ENCODE measurements at regions not wholly inside any gene's neighbourhood (a gene's known extent, or its start where the extent isn't known, plus 50 kb on each side); places are given as distances from the start of the nearest gene placed in this dataset.
"Not testable (repeated sequence)": the region's sequence is repeated elsewhere in the genome, so short reads cannot be mapped to it uniquely, and the experiment has no call there.

DNA sequence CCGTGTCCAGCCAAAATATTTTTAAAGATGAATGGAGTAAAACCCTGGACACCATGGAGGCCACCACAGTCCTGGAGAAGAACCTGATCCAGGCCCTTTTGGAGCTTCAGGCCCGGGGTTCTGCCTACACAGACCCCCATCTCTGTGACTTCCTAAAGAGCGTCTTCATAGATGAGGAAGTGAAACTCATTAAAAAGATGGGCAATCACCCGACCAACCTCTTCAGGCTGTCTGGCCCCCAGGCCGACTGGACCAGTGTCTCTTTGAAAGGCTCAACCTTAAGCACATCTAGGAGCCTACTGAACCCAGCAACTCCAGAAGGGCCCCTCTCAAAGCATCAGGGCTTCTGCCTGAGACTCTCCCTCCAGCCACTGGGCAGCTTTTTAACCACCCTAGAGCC, 107.9 kb upstream of the FAM174B start:
- no peak for DNase-seq

DNA sequence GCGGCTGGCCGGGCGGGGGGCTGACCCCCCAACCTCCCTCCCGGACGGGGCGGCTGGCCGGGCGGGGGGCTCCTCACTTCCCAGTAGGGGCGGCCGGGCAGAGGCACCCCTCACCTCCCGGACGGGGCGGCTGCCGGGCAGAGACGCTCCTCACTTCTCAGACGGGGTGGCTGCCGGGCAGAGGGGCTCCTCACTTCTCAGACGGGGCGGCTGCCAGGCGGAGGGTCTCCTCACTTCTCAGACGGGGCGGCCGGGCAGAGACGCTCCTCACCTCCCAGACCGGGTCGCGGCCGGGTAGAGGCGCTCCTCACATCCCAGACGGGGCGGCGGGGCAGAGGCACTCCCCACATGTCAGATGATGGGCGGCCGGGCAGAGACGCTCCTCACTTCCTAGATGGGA, 112.6 kb upstream of the FAM174B start:
- DNase-seq, result not testable (repeated sequence)

DNA sequence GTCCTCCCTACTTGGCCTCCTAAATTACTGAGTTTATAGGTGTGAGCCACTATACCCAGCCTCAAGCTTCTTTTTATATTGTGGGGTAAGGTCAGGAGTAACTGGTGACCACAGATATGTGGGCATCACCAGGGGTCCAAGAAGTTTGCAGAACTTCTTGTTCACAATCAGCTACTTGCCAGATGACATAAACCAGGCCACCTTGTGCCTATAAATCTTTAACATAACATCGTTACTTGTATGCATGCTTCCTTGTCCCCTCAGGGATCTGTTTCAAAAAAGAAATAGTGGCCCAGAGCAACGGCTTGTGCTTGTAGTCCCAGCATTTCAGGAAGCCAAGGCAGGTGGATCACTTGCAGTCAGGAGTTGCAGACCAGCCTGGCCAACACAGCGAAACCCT, 115.1 kb upstream of the FAM174B start:
- no peak for DNase-seq

DNA sequence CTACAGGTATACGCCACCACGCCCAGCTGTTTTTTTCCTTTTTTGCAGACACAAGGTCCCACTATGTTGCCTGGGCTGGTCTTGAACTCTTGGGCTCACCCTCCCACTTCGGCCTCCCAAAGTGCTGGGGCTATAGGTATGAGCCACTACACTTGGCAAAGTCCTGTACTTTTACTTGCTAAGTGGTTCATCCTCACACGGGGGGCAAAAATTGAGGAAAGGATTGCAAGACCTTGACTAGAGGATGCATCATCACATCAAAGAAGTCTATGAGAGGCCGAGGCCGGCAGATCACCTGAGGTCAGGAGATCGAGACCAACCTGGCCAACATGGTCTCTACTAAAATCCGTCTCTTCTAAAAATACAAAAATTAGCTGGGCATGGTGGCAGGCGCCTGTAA, 116.5 kb upstream of the FAM174B start:
- no peak for DNase-seq

DNA sequence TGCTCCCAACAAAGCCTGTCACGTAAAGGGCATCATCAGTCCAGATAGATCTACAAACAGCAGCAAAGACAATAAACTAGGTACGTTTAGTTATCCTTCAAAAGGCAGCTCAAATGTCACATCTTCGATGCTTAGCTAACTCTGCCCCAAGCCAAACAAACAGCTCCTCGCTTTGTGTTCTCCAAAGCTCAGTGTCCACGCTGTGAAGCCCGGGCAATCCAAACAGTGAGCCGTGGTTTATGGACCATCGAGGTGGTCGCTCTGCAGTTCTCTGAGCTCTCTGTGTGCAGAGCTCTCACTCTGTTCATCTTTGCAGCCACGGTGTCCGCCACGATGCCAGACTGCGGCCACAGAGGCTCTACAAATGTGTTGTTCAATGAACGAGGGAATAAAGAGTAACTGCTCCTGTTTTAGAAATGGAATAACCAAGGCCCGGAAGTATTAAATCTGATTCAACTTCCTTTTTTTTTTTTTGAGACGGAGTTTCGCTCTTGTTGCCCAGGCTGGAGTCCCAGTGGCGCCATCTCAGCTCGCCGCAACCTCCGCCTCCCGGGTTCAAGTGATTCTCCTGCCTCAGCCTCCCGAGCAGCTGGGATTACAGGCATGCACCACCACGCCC, 117.2 kb upstream of the FAM174B start:
- no peak for DNase-seq

DNA sequence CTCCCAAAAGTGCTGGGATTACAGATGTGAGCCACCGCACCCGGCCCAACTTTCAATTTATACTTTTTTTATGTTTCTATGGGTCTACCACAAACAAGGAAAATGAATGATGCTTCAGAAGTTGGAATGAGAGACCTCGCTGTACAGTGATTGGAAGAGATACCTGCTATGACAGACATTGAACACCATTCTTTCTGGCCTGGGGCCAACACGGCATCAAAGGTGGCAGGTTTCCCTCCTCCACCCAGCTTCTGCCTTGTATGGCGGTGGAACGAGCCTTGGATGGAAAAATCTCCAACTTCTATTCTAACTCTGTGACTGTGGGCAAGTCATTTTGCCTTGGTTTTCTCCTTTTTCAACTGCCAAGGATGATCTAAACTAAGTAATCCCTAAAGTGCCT, 117.8 kb upstream of the FAM174B start:
- DNase-seq, result no peak

DNA sequence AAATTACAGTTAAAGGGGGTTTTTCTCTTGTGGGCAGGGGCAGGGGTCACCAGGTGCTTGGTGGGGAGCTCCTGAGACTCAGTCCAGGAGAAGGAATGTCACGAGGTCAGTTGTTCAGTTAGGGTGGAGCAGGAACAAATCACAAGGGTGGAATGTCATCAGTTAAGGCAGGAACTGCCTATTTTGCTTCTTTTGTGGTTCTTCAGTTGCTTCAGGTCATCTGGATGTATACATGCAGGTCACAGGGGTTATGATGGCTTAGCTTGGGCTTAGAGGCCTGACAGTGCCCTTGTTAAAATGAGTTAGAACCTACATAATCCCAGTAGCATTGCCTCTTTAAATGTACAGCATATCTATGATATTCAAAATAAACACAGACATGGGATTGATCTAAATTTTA, 120.2 kb upstream of the CHD2 start:
- DNase-seq, result no peak

DNA sequence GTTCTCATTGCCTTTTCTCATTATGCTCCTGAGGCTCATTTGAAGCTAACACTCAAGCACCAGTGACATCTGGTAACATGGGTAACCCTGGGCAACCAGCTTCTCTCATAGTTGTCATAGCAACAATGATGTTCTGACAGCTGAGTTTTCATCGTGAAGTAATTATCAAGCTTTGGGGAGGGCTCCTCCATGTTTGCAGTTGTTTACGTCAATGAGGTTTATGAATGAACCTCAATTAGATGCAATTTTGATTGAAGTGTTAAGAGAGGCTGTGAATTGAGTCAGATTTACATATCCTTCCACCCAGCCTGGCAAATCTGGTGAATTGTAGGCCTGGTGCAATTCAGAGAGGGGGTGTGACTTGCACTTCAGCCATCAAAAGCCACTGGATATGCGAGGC, 119.3 kb upstream of the CHD2 start:
- DNase-seq, result no peak

DNA sequence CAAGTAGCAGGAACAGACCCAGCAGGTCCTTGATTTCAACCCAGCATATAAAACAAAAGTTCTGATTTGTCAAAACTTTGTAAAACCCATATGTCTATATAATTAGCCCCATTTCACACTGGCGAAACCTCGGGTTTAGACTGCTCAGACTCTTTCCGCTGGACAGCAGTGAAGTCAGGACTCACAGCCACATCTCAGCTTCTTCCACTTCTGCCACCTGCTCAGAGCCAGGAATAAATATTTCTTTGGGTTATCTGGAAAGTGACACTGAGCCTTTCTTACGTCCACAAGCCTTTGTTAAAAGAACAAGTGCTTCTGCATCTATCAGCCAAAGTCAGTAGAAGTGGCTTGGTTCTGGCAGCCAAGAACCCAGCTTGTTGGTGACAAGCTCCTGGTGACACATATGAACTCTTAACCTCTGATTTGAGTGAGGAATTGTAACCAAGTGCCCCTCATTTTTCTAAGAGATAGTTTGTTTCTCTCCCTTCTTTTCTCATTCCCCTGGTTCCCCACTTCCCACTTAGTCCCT, 118.1 kb upstream of the CHD2 start:
- no peak for DNase-seq

DNA sequence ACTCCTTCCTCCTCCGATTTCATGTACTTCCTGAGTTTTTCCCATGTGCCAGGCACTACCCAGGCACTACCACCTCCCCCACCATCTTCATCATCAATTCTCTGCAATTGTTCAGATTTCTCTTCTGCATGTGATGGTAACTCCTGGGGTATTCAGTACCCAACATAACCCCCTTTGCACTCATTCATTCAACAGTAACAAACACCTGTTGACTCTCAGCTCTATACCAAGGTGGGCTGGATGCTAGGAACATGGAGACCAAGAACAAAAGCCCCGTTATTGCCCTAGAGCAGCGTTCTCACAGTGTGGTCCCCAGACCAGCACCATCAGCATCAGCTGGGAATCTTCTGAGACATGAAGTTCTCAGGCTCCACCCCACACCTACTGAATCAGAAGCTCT, 113.0 kb upstream of the CHD2 start:
- peak; percentile 22 for DNase-seq

DNA sequence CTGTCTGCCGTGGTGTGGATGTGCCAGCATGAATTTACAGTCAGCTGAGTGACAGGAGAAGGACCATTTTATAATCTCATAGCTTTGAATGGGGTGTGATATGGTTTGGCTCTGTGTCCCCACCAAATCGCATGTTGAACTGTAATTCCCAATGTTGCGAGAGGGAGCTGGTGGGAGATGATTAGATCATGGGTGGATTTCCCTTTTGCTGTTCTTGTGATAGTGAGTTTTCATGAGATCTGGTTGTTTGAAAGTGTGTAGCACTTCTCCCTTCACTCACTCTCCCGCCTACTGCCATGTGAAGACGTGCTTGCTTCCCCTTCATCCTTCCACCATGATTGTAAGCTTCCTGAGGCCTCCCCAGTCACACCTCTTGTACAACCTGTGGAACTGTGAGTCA, 111.9 kb upstream of the CHD2 start:
- DNase-seq, result peak; percentile 32

DNA sequence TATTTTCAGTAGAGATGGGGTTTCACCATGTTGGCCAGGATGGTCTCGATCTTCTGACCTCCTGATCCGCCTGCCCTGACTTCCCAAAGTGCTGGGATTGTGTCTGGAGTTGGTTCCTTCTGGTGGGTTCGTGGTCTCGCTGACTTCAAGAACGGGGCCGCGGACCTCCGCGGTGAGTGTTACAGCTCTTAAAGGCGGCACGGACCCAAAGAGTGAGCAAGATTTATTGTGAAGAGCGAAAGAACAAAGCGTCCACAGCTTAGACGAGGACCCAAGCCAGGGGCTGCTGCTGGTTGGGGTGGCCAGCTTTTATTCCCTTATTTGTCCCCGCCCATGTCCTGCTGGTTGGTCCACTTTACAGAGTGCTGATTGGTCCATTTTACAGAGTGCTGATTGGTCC, 111.3 kb upstream of the CHD2 start:
- DNase-seq, result not testable (repeated sequence)

DNA sequence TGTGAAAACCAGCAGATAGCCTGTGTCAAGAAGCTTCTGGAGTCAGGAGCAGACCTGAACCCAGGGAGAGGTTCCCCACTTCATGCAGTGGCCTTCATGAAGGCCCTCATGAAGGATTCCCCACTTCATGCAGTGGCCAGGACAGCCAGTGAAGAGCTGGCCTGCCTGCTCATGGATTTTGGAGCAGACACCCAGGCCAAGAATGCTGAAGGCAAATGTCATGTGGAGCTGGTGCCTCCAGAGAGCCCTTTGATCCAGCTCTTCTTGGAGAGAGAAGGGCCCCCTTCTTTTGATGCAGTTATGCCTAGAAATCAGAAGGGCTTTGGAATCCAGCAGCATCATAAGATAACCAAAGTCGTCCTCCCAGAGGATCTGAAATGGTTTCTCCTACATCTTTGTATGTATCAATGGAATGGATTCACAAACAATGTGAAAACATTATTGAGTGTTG, 103.9 kb upstream of the CHD2 start:
- no peak for DNase-seq

DNA sequence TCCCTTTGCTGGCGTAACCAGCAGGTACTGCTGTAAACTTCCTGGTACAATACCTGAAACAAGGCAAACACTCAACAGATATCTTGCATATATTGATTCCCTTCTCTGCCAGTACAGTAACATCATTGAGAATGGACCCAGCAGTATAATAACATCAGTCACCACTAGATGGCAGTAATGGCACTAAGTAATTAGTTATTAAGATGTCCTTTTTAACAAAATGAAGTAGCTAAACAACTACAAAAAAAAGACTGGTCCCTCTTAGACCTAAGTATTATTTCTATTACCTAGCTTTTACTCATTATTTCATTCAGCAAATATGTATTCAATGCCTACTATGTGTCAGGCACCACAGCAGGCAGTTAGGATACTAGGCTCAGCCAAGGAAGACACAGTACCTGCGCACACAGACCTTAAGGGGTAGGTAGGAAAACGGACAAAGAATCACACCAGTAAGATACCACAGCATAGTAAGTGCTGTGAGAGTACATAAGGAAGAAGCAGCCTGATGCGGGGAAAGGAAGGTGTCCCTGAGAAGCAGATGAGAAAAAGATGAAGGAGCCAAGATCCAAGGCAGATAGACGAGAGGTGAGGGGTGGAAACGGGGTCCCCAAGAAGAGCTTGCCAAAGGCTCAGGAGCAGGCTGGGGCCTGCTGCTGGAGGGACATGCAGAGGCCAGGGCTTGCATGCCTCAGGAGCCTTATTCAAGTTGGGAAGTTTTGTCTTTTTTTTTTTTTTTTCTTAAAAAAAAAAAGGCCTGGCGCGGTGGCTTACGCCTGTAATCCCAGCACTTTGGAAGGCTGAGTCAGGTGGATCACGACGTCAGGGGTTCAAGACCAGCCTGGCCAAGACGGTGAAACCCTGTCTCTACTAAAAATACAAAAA, 102.7 kb upstream of the CHD2 start:
- no peak for DNase-seq

DNA sequence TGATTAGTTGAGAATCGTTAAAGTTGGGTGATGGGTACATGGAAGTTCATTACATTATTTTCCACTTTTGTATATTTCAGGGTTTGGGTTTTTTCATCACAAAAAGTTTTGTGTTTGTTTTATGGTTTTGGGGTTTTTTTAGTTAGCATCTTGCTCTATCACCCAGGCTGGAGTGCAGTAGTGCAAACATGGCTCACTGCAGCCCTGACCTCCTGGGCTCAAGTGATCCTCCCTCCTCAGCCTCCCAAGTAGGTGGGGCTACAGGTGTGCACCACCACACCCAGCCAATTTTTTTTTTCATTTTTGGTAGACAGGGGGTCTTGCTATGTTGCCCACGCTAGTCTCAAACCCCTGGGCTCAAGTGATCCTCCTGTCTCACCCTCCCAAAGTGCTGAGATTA, 100.1 kb upstream of the CHD2 start:
- peak; percentile 22 for DNase-seq

DNA sequence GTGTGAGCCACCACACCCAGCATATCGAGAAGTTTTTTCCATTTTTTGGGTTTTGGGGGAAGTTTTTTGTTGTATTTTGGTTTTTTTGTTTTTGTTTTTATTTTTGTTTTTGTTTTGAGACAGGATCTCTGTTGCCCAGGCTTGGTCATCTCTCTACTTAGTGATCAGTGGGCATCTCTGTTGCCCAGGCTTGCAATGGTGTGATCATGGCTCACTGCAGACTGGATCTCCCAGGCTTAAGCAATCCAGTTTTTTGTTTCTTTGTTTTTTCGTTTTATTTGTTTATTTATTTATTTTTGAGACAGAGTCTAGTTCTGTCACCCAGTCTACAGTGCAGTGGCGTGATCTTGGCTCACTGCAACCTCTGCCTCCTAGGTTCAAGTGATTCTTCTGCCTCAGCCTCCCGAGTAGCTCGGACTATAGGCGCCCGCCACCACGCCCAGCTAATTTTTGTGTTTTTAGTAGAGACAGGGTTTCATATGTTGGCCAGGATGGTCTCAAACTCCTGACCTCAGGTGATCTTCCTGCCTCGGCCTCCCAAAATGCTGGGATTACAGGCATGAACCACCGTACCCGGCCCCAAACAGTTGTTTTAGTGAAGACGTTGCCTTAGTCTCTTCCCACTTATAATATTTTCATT, 99.6 kb upstream of the CHD2 start:
- DNase-seq, result peak; percentile 20

DNA sequence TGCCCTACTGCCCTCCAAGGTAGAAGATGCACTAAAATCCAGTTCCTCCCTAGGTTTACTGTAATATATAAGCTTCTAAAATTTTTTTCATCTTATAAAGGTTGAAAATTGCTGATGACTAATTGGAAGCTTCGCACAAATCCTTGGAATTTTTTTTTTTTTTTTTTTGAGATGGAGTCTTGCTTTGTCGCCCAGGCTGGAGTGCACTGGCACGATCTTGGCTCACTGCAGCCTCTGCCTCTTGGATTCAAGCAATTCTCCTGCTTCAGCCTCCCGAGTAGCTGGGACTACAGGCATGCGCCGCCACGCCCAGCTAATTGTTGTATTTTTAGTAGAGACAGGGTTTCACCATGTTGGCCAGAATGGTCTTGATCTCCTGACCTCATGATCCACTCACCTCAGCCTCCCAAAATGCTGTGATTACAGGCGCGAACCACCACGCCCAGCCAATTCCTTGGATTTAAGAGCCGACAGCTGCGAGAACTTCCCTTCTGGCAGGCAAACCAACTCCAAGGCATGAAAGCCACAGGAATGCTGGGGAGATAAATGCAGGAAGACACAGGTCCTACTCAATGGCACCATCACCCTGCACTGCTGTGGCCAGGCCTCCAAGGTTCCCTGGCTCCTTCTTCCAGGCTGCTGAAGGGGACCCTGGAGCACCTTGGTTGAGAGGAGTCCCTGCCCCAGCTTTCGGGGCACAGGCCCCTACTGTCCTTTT, 98.9 kb upstream of the CHD2 start:
- not testable (repeated sequence) for DNase-seq

DNA sequence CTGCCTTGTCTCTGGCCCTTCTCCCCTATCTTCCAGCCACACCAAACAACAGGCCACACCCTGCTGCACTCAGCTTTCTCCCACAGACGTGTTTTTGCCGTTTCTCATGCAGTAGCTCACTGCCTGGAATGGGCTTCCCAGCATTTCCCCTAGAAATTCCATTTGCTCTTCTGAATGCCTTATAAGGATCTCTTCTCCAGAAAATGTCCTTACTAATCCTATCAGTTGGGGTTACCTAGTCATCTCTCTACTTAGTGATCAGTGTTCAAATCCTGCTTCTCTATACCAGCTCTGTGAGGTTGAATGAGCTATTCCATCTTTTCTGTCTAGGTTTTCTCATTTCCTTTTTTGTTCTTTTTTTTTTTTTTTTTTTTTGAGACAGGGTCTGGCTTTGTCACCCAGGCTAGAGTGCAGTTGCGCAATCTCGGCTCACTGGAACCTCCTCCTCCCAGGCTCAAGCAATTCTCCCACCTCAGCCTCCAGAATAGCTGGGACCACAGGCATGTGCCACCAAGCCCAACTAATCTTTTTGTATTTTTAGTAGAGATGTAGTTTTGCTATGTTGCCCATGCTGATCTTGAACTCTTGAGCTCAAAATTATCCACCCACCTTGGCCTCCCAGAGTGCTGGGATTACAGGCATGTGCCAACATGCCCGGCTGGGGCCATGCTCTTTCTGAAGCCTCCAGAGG, 98.2 kb upstream of the CHD2 start:
- no peak for DNase-seq

DNA sequence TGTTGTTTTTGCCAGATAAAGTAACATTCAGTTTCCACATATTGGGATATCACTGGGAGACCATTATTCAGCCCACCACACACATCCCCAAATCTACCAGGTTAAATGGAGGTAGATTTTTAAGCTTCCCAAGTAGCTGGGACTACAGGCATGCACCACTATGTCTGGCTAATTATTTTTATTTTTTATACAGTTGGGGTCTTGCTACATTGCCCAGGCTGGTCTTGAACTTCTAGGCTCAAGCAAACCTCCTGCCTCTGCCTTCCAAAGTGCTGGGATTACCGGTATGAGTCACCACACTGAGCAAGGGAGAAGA, 96.6 kb upstream of the CHD2 start:
- DNase-seq, result no peak

DNA sequence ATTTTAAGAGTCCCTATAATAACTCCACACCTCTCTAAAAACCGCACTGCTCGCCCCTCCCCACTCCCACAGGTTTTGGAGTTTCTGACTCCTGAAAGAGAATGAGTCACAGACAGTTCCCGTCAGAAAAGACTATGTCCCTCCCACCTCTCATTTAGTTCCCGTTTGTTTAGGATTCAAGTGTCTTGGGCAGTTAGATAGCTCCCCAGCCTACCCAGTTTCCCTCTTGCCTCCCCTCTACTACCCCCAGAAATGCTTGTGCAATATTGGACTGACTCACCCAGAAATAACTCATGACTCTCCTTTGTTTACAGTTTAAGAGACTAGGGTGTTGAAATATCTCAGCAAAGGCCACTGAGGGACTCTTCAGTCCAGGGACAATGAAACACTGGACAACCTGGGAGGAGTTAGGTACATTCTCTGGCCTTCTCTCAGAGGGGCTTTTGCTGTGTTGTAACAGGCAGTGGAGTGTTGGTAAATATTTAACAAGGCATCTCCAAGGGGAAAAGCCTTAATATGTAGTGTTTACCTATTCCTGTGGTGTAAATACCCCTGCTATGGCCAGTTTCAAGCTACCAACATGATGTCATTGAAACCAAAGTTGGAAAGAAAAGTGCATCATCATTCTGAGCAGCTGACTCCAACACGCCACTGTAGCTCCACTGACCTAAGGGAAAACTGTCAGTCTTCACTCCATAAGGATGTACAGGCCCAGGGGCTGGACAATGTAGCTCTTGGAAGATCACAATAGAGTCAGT, 96.1 kb upstream of the CHD2 start:
- peak; percentile 75 for DNase-seq

DNA sequence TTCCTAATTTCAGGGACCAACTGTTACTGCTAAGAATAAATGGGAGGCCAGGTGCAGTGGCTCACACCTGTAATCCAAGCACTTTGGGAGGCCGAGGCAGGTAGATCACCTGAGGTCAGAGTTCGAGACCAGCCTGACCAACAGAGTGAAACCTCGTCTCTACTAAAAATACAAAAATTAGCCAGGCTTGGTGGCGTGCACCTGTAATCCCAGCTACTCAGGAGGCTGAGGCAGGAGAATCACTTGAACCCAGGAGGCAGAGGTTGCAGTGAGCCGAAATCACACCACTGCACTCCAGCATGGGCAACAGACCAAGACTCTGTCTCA, 95.6 kb upstream of the CHD2 start:
- not testable (repeated sequence) for DNase-seq

DNA sequence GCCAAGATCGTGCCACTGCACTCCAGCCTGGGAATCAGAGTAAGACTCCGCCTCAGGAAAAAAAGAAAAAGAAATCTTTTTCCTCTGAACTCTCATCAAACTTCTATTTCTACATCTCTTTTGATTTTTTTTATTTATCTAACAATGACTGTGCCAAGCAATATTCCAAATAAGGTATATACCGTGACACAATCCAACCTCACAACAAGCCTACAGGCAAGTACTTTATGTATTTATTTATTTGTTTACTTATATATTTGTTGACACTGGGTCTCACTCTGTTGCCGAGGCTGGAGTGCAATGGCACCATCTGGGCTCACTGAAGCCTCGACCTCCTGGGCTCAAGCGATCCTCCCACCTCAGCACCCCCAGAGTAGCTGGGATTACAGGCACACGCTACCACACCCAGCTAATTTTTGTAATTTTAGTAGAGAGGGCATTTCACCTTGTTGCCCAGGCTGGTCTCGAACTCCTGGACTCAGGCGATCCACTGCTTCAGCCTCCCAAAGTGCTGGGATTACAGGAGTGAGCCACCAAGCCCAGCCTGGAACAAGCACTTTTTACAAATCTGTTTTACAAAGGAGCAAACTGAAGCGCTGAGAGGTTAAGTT, 94.9 kb upstream of the CHD2 start:
- no peak for DNase-seq

All from activated CD8-positive, alpha-beta memory T cell treated with anti-CD3 and anti-CD28 coated beads, Interleukin-2, amount 50 U/mL, for 48 hours (primary cell).